SK-N-SH (cell line): ENCODE measurements at regions not wholly inside any gene's neighbourhood (a gene's known extent, or its start where the extent isn't known, plus 50 kb on each side); places are given as distances from the start of the nearest gene placed in this dataset.

Source experiments
- CTCF ChIA-PET: fragments of 300-600, 350-600 bp; formaldehyde crosslinking; extraction: SDS; loops from one replicate; lab custom pipeline; 2021; lab: Yijun Ruan, JAX
- POLR2A ChIA-PET: fragments of 350-600 bp; sonication (Branson Sonifier 250); formaldehyde crosslinking; extraction: SDS; loops from one replicate; lab custom pipeline; 2020; ENCODE audit warnings: antibody characterized with exemption, inconsistent platforms; lab: Yijun Ruan, JAX
- DNase-seq: peaks from one replicate; pipeline ENCODE4 v3.0.0; 2012
- H2AFZ ChIP-seq: fragments of 200-600 bp; sonication (generic); 2 replicates; pipeline ENCODE4 v1.8.1; 2016; ENCODE audit warnings: antibody characterized with exemption, mild to moderate bottlenecking, low read depth
- H3F3A ChIP-seq: fragments of 200-600 bp; sonication (generic); replicated peaks from 2 replicates; pipeline ENCODE3; 2016; ENCODE audit warnings: antibody characterized with exemption, mild to moderate bottlenecking; ENCODE audit not compliant: insufficient read depth
- H3K27ac ChIP-seq, 2 experiments: fragments of 200-500 bp in 1 of 2; fragments of 200-600 bp in 1 of 2; sonication (Bioruptor generic) in 1 of 2; sonication (generic), shearing (Covaris generic) in 1 of 2; 2 replicates each; pipeline versions ENCODE4 v1.5.1 to v1.6.1; 2014 to 2016; ENCODE audit warnings: low read depth in 2 of 2, inconsistent platforms in 1 of 2, low read length in 1 of 2, mild to moderate bottlenecking in 1 of 2, mixed read lengths in 1 of 2
- H3K27me3 ChIP-seq: fragments of 200-600 bp; sonication (generic), shearing (Covaris generic); 2 replicates; pipeline ENCODE4 v1.6.1; 2016; ENCODE audit warnings: mixed run types; ENCODE audit not compliant: insufficient read depth
- H3K36me3 ChIP-seq, 2 experiments: fragments of 200-500 bp in 1 of 2; fragments of 200-600 bp in 1 of 2; sonication (Bioruptor generic) in 1 of 2; sonication (generic) in 1 of 2; replicated peaks in 1 of 2; 2 replicates each; pipeline versions ENCODE3 to v1.5.1; 2014 to 2016; ENCODE audit warnings: low read length in 1 of 2, mild to moderate bottlenecking in 1 of 2; ENCODE audit not compliant: insufficient read depth in 2 of 2, control insufficient read depth in 1 of 2
- H3K4me1 ChIP-seq, 2 experiments: fragments of 200-500 bp in 1 of 2; fragments of 200-600 bp in 1 of 2; sonication (Bioruptor generic) in 1 of 2; sonication (generic), shearing (Covaris generic) in 1 of 2; 2 replicates each; pipeline versions ENCODE4 v1.5.1 to v1.6.1; 2014 to 2016; ENCODE audit warnings: low read depth in 1 of 2, low read length in 1 of 2, mixed run types in 1 of 2; ENCODE audit not compliant: insufficient read depth in 2 of 2, control insufficient read depth in 1 of 2
- H3K4me2 ChIP-seq: fragments of 200-600 bp; sonication (generic), shearing (Covaris generic); 2 replicates; pipeline ENCODE4 v1.6.1; 2017; ENCODE audit warnings: mixed run types
- H3K4me3 ChIP-seq, 2 experiments: fragments of 200-500 bp in 1 of 2; fragments of 200-600 bp in 1 of 2; sonication (Bioruptor generic) in 1 of 2; sonication (generic), shearing (Covaris generic) in 1 of 2; 2 replicates each; pipeline versions ENCODE4 v1.5.1 to v1.8.1; 2014 to 2016; ENCODE audit warnings: low read depth in 2 of 2, inconsistent platforms in 1 of 2, low read length in 1 of 2, mild to moderate bottlenecking in 1 of 2, mixed read lengths in 1 of 2, moderate library complexity in 1 of 2
- H3K79me2 ChIP-seq: fragments of 200-600 bp; sonication (generic); 2 replicates; pipeline ENCODE4 v1.8.1; 2017; ENCODE audit warnings: mild to moderate bottlenecking; ENCODE audit not compliant: insufficient read depth
- H3K9ac ChIP-seq: fragments of 200-600 bp; sonication (generic); 2 replicates; pipeline ENCODE4 v1.6.1; 2017; ENCODE audit warnings: mixed run types
- H3K9me2 ChIP-seq: fragments of 200-600 bp; sonication (generic); 2 replicates; pipeline ENCODE4 v1.6.1; 2017; ENCODE audit warnings: mixed run types
- H3K9me3 ChIP-seq: fragments of 200-600 bp; sonication (generic); 2 replicates; pipeline ENCODE4 v1.6.1; 2017; ENCODE audit warnings: mixed run types, mild to moderate bottlenecking, moderate library complexity
- H4K20me1 ChIP-seq: fragments of 200-600 bp; sonication (generic); 2 replicates; pipeline ENCODE4 v1.6.1; 2017; ENCODE audit warnings: mild to moderate bottlenecking, mixed run types; ENCODE audit not compliant: insufficient read depth
- CHD2 ChIP-seq: fragments of 150-350 bp; IDR thresholded peaks from 2 replicates; pipeline ENCODE4 v1.6.1; 2018; ENCODE audit warnings: low read length; ENCODE audit not compliant: partially characterized antibody
- ELF1 ChIP-seq: IDR thresholded peaks from 2 replicates; pipeline ENCODE4 v1.4.0; 2012
- EZH2phosphoT487 ChIP-seq: fragments of 200-600 bp; sonication (generic); IDR thresholded peaks from 2 replicates; pipeline ENCODE4 v1.6.1; 2017; ENCODE audit warnings: low read depth, mixed run types, mild to moderate bottlenecking, antibody characterized with exemption, moderate library complexity, borderline replicate concordance
- FOSL2 ChIP-seq: IDR thresholded peaks from 2 replicates; pipeline ENCODE4 v1.4.0; 2012; ENCODE audit warnings: low read depth, mild to moderate bottlenecking, moderate library complexity, borderline replicate concordance
- FOXJ3 ChIP-seq: sonication (generic); formaldehyde crosslinking; IDR thresholded peaks from 2 replicates; pipeline ENCODE4 v1.5.1; 2020; ENCODE audit warnings: mild to moderate bottlenecking, missing genetic modification reagents
- FOXM1 ChIP-seq: IDR thresholded peaks from 2 replicates; pipeline ENCODE4 v1.4.0; 2012; ENCODE audit warnings: low read depth, mild to moderate bottlenecking
- JUND ChIP-seq: IDR thresholded peaks from 2 replicates; pipeline ENCODE4 v1.4.0; 2012
- MEF2A ChIP-seq: IDR thresholded peaks from 2 replicates; pipeline ENCODE4 v1.4.0; 2012; ENCODE audit warnings: low read depth, borderline replicate concordance
- MXI1 ChIP-seq: IDR thresholded peaks from 2 replicates; pipeline ENCODE4 v1.6.1; 2012; ENCODE audit warnings: mild to moderate bottlenecking, low read depth, low read length, improper control_type of control experiment
- NFIC ChIP-seq: IDR thresholded peaks from 2 replicates; pipeline ENCODE4 v1.4.0; 2012; ENCODE audit warnings: borderline replicate concordance
- NRF1 ChIP-seq: IDR thresholded peaks from 2 replicates; pipeline ENCODE4 v1.6.1; 2012; ENCODE audit warnings: low read depth, mild to moderate bottlenecking, low read length
- RAD21 ChIP-seq: IDR thresholded peaks from 2 replicates; pipeline ENCODE4 v1.6.1; 2012; ENCODE audit warnings: mild to moderate bottlenecking, low read length
- RCOR1 ChIP-seq: fragments of 150-350 bp; IDR thresholded peaks from 2 replicates; pipeline ENCODE4 v1.6.1; 2017; ENCODE audit warnings: antibody characterized with exemption, low read length
- RXRA ChIP-seq: IDR thresholded peaks from 2 replicates; pipeline ENCODE4 v1.4.0; 2012; ENCODE audit warnings: low read depth, mild to moderate bottlenecking, borderline replicate concordance
- SIN3A ChIP-seq: IDR thresholded peaks from 2 replicates; pipeline ENCODE4 v1.6.1; 2012; ENCODE audit warnings: low read depth, mild to moderate bottlenecking, low read length, moderate library complexity, borderline replicate concordance
- TAF1 ChIP-seq: IDR thresholded peaks from 2 replicates; pipeline ENCODE4 v1.6.1; 2012; ENCODE audit warnings: low read depth, mild to moderate bottlenecking, low read length, moderate library complexity, borderline replicate concordance
- TCF12 ChIP-seq: IDR thresholded peaks from 2 replicates; pipeline ENCODE4 v1.4.0; 2012
- TEAD4 ChIP-seq: IDR thresholded peaks from 2 replicates; pipeline ENCODE4 v1.4.0; 2012; ENCODE audit warnings: mild to moderate bottlenecking, borderline replicate concordance; ENCODE audit not compliant: insufficient read depth
- YY1 ChIP-seq: IDR thresholded peaks from 2 replicates; pipeline ENCODE4 v1.4.0; 2012; ENCODE audit warnings: low read depth, mild to moderate bottlenecking
- WGBS: methylation state at CpG from one replicate; pipeline ENCODE4 v1.1.6; 2017; ENCODE audit warnings: low lambda C conversion rate; 5-methylcytosine and 5-hydroxymethylcytosine counted together
- TF ChIP-seq, protein P1 (sequence below): fragments of 200-600 bp; sonication (generic); IDR thresholded peaks from 2 replicates; pipeline ENCODE4 v1.6.1; 2017; ENCODE audit warnings: antibody characterized with exemption, mild to moderate bottlenecking, moderate library complexity
- TF ChIP-seq, protein P2 (sequence below): IDR thresholded peaks from 2 replicates; pipeline ENCODE4 v1.6.1; 2012; ENCODE audit warnings: mild to moderate bottlenecking, low read depth, low read length, moderate library complexity

DNA sequence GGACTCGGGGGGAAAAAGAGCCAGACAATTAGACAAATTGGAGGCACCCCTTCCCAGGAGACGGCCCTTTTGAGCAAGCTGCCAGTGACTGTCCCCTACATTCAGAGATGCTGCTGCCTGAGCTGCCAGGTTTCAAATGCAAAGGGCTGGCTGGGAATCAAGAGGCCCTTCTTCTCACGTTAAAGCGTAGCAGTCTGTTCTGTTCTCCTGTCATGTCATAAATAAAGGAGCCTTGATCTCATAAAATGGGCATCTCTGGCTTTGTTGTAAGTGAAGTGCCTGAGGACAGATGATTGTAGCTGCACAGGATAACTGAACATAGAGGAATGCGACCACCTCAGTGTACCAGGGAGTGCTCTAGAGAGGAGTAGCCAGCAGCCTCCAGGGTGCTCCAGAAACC, 917.9 kb downstream of the GRID1 start:
- ChIA-PET POLR2A (no interaction called here), CTCF (interaction anchor here (0.8 to 2.0 kb wide), 2 partner anchors 10 to 11 kb away, joined by 3 to 8 read pairs; no protein-coding TSS in a partner anchor)
- 33% methylated on average over 3 of the region's 5 CpGs for WGBS
- no peak overlapping the region for H3K27ac ChIP-seq
- no peaks in the 10 kb centered on the region for H4K20me1 ChIP-seq
- no peak overlapping the region for H3K4me2 ChIP-seq
- H3K9me3 ChIP-seq: no peaks in the 10 kb centered on the region
- H3K27me3 ChIP-seq: no peaks in the 10 kb centered on the region
- no peak overlapping the region for H3K4me3 ChIP-seq
- H3F3A ChIP-seq: no peaks in the 10 kb centered on the region
- no peaks in the 10 kb centered on the region for H3K4me1 ChIP-seq
- H3K9ac ChIP-seq: no peak overlapping the region
- TF ChIP-seq TAF1: no peak
- no peak for TF ChIP-seq SIN3A
- no peak for TF ChIP-seq FOXJ3 (CRISPR knock-in tag)
- TF ChIP-seq, protein P1, sequence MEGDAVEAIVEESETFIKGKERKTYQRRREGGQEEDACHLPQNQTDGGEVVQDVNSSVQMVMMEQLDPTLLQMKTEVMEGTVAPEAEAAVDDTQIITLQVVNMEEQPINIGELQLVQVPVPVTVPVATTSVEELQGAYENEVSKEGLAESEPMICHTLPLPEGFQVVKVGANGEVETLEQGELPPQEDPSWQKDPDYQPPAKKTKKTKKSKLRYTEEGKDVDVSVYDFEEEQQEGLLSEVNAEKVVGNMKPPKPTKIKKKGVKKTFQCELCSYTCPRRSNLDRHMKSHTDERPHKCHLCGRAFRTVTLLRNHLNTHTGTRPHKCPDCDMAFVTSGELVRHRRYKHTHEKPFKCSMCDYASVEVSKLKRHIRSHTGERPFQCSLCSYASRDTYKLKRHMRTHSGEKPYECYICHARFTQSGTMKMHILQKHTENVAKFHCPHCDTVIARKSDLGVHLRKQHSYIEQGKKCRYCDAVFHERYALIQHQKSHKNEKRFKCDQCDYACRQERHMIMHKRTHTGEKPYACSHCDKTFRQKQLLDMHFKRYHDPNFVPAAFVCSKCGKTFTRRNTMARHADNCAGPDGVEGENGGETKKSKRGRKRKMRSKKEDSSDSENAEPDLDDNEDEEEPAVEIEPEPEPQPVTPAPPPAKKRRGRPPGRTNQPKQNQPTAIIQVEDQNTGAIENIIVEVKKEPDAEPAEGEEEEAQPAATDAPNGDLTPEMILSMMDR: no peak
- no peaks in the 10 kb centered on the region for H3K79me2 ChIP-seq
- no peaks in the 10 kb centered on the region for H3K36me3 ChIP-seq
- no peak overlapping the region for H2AFZ ChIP-seq
- no peak for DNase-seq
- no peaks in the 10 kb centered on the region for H3K9me2 ChIP-seq

DNA sequence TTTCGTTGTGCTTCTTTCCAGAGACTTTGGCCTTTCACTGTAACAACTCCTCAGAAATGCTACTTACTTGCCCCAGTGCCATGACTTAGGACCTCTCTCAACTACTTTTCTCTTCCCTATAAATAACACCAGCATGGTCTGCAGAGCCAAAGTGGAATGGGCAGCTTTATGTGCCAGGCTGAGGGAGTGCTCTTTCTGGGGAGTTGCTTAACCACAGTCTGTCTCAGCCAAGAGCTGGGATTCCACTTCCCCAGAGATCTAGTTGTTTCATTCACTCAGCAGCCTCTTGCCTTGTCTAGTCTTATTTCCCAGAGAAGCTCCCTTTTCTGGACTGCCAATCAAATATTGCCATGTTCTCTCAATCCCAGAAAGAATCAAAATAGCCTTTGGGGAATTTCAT, 912.2 kb downstream of the GRID1 start:
- no peak for DNase-seq
- WGBS: 20% methylated on average over 1 of the region's 1 CpG
- Histone ChIP-seq H3K27ac (no peak overlapping the region), H3K27me3 (no peaks in the 10 kb centered on the region), H3K79me2 (no peaks in the 10 kb centered on the region), H2AFZ (no peak overlapping the region), H3K4me2 (no peak overlapping the region), H3F3A (no peaks in the 10 kb centered on the region), H3K9me3 (no peaks in the 10 kb centered on the region), H3K9ac (no peak overlapping the region), H4K20me1 (no peaks in the 10 kb centered on the region), H3K4me1 (no peaks in the 10 kb centered on the region; a peak in 1 of 4 replicates), H3K9me2 (no peaks in the 10 kb centered on the region), H3K36me3 (no peaks in the 10 kb centered on the region), H3K4me3 (no peak overlapping the region)
- CTCF ChIA-PET: no interaction called here
- no peak for TF ChIP-seq TCF12
- no peak for TF ChIP-seq ELF1
- TF ChIP-seq RXRA: no peak
- TF ChIP-seq FOXM1: no peak
- no peak for TF ChIP-seq MEF2A
- no peak for TF ChIP-seq MXI1
- no peak for TF ChIP-seq RCOR1
- TF ChIP-seq FOSL2: no peak
- TF ChIP-seq YY1: no peak
- POLR2A ChIA-PET: no interaction called here

DNA sequence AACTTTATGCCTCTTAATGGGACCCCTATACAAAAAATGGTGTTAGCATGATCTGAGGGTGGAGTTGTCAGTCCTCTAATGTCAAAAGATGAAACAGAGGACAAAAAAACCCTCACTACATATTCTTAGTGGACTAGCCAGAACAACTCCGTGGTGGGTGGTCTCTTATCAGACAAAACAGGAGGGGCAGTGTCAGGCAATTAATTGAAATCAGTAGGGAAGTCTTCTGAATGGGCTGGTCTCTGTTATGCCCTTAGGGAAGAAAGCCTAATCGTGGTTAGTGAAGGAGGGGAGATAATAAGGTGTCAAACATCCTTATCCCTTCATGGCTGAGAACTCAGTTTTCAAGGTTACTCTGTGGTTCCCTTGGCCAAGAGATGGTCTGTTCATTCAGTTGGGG, 909.4 kb downstream of the GRID1 start:
- CTCF ChIA-PET: no interaction called here
- no peak for TF ChIP-seq NFIC
- no peak for TF ChIP-seq TEAD4
- no peak for TF ChIP-seq EZH2phosphoT487
- no peak for TF ChIP-seq ELF1
- TF ChIP-seq, protein P2, sequence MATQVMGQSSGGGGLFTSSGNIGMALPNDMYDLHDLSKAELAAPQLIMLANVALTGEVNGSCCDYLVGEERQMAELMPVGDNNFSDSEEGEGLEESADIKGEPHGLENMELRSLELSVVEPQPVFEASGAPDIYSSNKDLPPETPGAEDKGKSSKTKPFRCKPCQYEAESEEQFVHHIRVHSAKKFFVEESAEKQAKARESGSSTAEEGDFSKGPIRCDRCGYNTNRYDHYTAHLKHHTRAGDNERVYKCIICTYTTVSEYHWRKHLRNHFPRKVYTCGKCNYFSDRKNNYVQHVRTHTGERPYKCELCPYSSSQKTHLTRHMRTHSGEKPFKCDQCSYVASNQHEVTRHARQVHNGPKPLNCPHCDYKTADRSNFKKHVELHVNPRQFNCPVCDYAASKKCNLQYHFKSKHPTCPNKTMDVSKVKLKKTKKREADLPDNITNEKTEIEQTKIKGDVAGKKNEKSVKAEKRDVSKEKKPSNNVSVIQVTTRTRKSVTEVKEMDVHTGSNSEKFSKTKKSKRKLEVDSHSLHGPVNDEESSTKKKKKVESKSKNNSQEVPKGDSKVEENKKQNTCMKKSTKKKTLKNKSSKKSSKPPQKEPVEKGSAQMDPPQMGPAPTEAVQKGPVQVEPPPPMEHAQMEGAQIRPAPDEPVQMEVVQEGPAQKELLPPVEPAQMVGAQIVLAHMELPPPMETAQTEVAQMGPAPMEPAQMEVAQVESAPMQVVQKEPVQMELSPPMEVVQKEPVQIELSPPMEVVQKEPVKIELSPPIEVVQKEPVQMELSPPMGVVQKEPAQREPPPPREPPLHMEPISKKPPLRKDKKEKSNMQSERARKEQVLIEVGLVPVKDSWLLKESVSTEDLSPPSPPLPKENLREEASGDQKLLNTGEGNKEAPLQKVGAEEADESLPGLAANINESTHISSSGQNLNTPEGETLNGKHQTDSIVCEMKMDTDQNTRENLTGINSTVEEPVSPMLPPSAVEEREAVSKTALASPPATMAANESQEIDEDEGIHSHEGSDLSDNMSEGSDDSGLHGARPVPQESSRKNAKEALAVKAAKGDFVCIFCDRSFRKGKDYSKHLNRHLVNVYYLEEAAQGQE: no peak
- TF ChIP-seq CHD2: no peak
- TF ChIP-seq JUND: no peak
- no peak for TF ChIP-seq RAD21
- no peak for TF ChIP-seq TCF12
- TF ChIP-seq NRF1: no peak
- TF ChIP-seq MXI1: no peak

More for the DNA sequence above, 909.4 kb downstream of the GRID1 start:
- H3K9me3 ChIP-seq: no peaks in the 10 kb centered on the region
- no peaks in the 10 kb centered on the region; a peak in 1 of 4 replicates for H3K4me1 ChIP-seq
- H3K4me2 ChIP-seq: no peak overlapping the region
- H3F3A ChIP-seq: no peaks in the 10 kb centered on the region
- no peak overlapping the region for H3K4me3 ChIP-seq
- WGBS: 4% methylated on average over 2 of the region's 2 CpGs
- no peak for DNase-seq
- H2AFZ ChIP-seq: no peak overlapping the region
- no peaks in the 10 kb centered on the region for H3K9me2 ChIP-seq
- no peaks in the 10 kb centered on the region for H3K79me2 ChIP-seq
- POLR2A ChIA-PET: no interaction called here
- H3K9ac ChIP-seq: no peak overlapping the region
- no peaks in the 10 kb centered on the region for H4K20me1 ChIP-seq
- H3K27me3 ChIP-seq: no peaks in the 10 kb centered on the region
- H3K27ac ChIP-seq: no peak overlapping the region
- H3K36me3 ChIP-seq: no peaks in the 10 kb centered on the region
